ENCODE measurements at regions not wholly inside any gene's neighbourhood (a gene's known extent, or its start where the extent isn't known, plus 50 kb on each side); places are given as distances from the start of the nearest gene placed in this dataset.
"Not testable (repeated sequence)": the region's sequence is repeated elsewhere in the genome, so short reads cannot be mapped to it uniquely, and the experiment has no call there.

DNA sequence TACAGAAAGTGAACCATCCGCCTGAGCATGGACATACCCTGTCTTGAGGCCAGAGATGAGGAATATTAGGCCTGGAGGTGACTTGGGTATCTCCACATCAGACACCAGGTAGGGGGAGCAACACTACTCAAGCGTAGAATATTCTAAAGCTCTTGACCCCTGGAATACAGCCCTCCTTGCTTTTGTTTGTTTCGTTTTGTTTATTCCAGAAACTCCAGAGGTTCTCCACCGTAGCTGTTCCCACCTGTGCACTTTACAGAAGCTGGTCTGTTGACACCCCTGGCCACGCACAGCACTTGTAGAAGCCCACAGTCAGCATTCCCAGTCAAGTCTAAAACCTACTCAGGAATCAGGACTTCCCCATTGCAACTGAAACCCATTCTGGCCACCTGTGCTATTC, 139.6 kb upstream of the NEBL start:
- Histone ChIP-seq H3K9me3 (no peaks in the 10 kb centered on the region), H3K4me3 (no peak overlapping the region), H3K36me3 (no peaks in the 10 kb centered on the region), H3K27me3 (replicated peaks; ENCODE audit: insufficient read depth) (no peaks in the 10 kb centered on the region), H3K27ac (no peak overlapping the region), H3K4me1 (replicated peaks) (no peaks in the 10 kb centered on the region)
- WGBS: 76% methylated on average over 5 of the region's 5 CpGs
- DNase-seq (ENCODE audit: low spot score): no peak
- intact Hi-C loops (cut with DNase I): no loop called here
- TF ChIP-seq POLR2AphosphoS5 (IDR thresholded peaks at IDR 0.05): no peak

DNA sequence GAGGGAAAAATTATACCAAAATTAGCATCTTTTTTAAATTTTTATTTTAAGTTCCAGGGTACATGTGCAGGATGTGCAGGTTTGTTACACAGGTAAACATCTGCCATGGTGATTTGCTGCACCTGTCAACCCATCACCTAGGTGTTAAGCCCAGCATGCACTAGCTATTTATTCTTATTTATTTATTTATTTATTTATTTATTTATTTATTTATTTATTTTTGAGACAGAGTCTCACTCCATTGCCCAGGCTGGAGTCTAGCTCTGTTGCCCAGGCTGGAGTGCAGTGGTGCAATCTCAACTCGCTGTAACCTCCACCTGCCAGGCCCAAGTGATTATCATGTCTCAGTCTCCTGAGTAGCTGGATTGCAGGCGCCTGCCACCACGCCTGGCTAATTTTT, 137.7 kb upstream of the NEBL start:
- H3K27me3 ChIP-seq (replicated peaks; ENCODE audit: insufficient read depth); H3K9me3 ChIP-seq; DNase-seq (ENCODE audit: low spot score); H3K4me1 ChIP-seq (replicated peaks); H3K4me3 ChIP-seq; intact Hi-C loops (cut with DNase I); H3K27ac ChIP-seq; H3K36me3 ChIP-seq: not testable (repeated sequence)
- WGBS: 96% methylated on average over 3 of the region's 3 CpGs

DNA sequence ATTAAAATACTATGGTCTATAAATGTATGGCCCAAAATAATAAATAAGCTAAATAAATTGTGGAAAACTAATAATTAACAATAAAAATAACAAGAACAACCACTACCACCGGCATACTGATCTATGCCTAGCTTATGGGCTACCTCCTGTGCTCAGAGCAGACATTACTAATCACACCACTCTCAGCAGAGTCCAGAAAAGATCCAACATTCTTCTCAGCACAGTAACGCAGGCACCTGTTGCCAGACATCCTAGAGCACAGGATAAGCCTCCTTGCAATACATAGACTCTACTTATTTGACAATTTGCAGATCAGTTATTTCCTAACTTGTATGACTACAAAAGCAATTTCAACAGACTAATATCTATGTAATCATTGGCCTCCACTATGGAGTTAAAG, 137.1 kb upstream of the NEBL start:
- DNase-seq (ENCODE audit: low spot score): no peak
- intact Hi-C loops (cut with DNase I): no loop called here
- H3K36me3 ChIP-seq: no peaks in the 10 kb centered on the region
- no peak overlapping the region for H3K4me3 ChIP-seq
- TF ChIP-seq POLR2AphosphoS5 (IDR thresholded peaks at IDR 0.05) (no peak), POLR2A (IDR thresholded peaks at IDR 0.05) (no peak)
- TF ChIP-seq, protein P1, sequence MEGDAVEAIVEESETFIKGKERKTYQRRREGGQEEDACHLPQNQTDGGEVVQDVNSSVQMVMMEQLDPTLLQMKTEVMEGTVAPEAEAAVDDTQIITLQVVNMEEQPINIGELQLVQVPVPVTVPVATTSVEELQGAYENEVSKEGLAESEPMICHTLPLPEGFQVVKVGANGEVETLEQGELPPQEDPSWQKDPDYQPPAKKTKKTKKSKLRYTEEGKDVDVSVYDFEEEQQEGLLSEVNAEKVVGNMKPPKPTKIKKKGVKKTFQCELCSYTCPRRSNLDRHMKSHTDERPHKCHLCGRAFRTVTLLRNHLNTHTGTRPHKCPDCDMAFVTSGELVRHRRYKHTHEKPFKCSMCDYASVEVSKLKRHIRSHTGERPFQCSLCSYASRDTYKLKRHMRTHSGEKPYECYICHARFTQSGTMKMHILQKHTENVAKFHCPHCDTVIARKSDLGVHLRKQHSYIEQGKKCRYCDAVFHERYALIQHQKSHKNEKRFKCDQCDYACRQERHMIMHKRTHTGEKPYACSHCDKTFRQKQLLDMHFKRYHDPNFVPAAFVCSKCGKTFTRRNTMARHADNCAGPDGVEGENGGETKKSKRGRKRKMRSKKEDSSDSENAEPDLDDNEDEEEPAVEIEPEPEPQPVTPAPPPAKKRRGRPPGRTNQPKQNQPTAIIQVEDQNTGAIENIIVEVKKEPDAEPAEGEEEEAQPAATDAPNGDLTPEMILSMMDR (IDR thresholded peaks at IDR 0.05): no peak
- WGBS: 70% methylated on average over 2 of the region's 2 CpGs
- no peaks in the 10 kb centered on the region for H3K9me3 ChIP-seq
- H3K4me1 ChIP-seq (replicated peaks): no peaks in the 10 kb centered on the region
- H3K27me3 ChIP-seq (replicated peaks; ENCODE audit: insufficient read depth): no peaks in the 10 kb centered on the region
- H3K27ac ChIP-seq: no peak overlapping the region

DNA sequence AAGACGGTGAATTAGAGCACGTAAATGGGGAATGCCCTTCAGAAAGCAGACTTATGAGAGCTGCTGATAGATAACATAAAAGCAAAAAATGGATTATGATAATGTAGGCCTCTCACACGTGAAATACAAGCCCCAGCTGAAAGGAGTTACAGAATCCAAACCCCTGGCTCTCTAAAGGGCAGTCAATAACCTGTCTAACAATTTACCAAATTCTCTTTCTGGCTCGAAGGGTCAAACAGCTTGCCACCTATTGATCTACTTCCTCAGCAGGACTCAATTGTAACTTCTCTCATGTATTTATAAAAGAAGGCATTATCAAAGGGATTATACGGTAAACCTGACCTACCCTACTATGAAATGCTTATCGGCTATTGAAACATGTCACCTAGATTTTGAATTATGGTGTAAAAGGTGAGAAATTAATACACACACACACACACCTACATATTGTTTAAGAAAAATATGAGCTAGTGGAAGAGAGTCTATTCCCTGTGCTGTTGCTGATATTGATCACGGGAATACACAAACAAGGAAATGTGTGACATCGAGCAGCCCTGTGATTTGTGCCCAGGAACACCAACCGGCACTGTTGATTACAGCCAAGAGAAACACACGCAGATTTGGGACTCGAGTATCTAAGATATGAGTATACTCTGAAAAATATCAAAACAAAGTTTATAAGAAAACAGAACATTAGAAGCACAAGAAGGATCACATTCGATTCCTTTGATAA, 135.6 kb upstream of the NEBL start:
- Histone ChIP-seq H3K27ac (no peak overlapping the region), H3K4me1 (replicated peaks) (no peaks in the 10 kb centered on the region), H3K36me3 (no peaks in the 10 kb centered on the region), H3K4me3 (no peak overlapping the region), H3K9me3 (no peaks in the 10 kb centered on the region), H3K27me3 (replicated peaks; ENCODE audit: insufficient read depth) (no peaks in the 10 kb centered on the region)
- 75% methylated on average over 12 of the region's 12 CpGs for WGBS
- no peak for TF ChIP-seq POLR2AphosphoS5 (IDR thresholded peaks at IDR 0.05)
- TF ChIP-seq, protein P1 (IDR thresholded peaks at IDR 0.05): no peak
- TF ChIP-seq POLR2A (IDR thresholded peaks at IDR 0.05): no peak
- no peak for DNase-seq (ENCODE audit: low spot score)
- intact Hi-C loops (cut with DNase I): no loop called here

DNA sequence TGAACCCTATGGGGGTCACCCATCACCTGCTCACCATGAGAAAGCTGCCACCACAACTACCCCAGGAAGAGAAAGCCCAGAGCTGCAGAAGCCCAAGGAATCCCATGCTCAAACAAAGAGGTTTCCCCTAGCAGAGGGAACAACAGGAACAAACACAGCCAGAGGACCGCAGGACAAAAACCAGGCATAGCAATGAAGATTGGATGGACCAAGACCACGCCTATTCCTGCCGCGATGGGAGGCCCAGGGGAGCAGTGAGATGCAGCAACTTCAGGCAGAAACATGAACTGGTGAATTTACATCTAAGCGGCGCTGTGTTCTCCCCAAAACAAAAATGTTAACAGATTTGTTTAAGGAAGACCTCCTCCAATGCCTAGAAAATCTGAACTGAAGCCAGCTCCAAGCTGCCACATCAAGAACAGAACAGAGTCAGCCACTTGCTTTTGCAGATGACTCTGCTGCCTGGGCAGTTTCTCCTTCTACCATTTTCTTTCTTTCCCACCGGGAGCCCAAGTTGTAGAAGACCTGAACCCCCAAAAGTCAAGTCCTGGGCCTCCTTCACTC, 134.2 kb upstream of the NEBL start:
- H3K4me1 ChIP-seq (replicated peaks): no peaks in the 10 kb centered on the region
- H3K36me3 ChIP-seq: no peaks in the 10 kb centered on the region
- DNase-seq (ENCODE audit: low spot score): no peak
- no peaks in the 10 kb centered on the region for H3K27me3 ChIP-seq (replicated peaks; ENCODE audit: insufficient read depth)
- H3K9me3 ChIP-seq: no peaks in the 10 kb centered on the region
- 79% methylated on average over 7 of the region's 7 CpGs for WGBS
- H3K4me3 ChIP-seq: no peak overlapping the region
- H3K27ac ChIP-seq: no peak overlapping the region
- no peak for TF ChIP-seq POLR2AphosphoS5 (IDR thresholded peaks at IDR 0.05)
- TF ChIP-seq POLR2A (IDR thresholded peaks at IDR 0.05): no peak
- TF ChIP-seq, protein P1 (IDR thresholded peaks at IDR 0.05): no peak
- intact Hi-C loops (cut with DNase I): no loop called here

DNA sequence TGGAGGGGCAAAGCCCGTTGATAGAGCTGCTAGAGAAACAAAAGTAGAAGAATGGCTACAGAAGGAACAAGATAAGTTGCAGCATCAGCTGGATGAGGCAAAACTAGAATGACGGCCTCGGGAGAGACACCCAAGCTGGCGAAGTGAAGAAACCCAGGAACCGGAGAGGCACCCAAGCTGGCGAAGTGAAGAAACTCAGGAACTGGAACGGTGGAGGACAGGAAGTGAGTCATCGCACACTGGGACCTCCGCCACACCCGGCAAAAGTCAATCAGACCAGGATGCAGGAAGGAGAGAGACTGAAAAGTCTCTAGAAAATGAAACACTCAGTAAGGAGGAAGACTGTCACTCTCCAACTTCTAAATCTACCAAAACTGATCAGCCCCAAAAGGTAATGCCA, 133.0 kb upstream of the NEBL start:
- Histone ChIP-seq H3K27me3 (replicated peaks; ENCODE audit: insufficient read depth) (no peaks in the 10 kb centered on the region), H3K4me1 (replicated peaks) (no peaks in the 10 kb centered on the region), H3K9me3 (no peaks in the 10 kb centered on the region), H3K4me3 (no peak overlapping the region), H3K27ac (no peak overlapping the region), H3K36me3 (no peaks in the 10 kb centered on the region)
- WGBS: 93% methylated on average over 10 of the region's 10 CpGs
- DNase-seq (ENCODE audit: low spot score): no peak
- TF ChIP-seq POLR2A (IDR thresholded peaks at IDR 0.05): no peak
- intact Hi-C loops (cut with DNase I): no loop called here
